ENCODE measurements at regions not wholly inside any gene's neighbourhood (a gene's known extent, or its start where the extent isn't known, plus 50 kb on each side); places are given as distances from the start of the nearest gene placed in this dataset.

- POLR2A ChIA-PET = no interaction called here
- ATAC-seq (no peak), FAIRE-seq (no peak), DNase-seq (ENCODE audit: extremely low read depth in 1 of 4, low spot score in 3 of 4) (no peak)
- TF ChIP-seq HMG20B (CRISPR knock-in tag; IDR thresholded peaks at IDR 0.05) (no peak), ZNF354B (CRISPR knock-in tag; IDR thresholded peaks at IDR 0.05) (no peak), TCF7 (IDR thresholded peaks at IDR 0.05; ENCODE audit: borderline replicate concordance) (no peak), DIDO1 (tag; IDR thresholded peaks at IDR 0.05; ENCODE audit: low read depth) (no peak), KLF6 (CRISPR knock-in tag; IDR thresholded peaks at IDR 0.05; ENCODE audit: borderline replicate concordance) (no peak), CUX1 (CRISPR knock-in tag; IDR thresholded peaks at IDR 0.05) (no peak), ZNF57 (CRISPR knock-in tag; IDR thresholded peaks at IDR 0.05) (no peak), MYNN (IDR thresholded peaks at IDR 0.05) (no peak), MYNN (CRISPR knock-in tag; IDR thresholded peaks at IDR 0.05) (no peak), ZNF431 (CRISPR knock-in tag; IDR thresholded peaks at IDR 0.05) (no peak), POLR2AphosphoS5 (IDR thresholded peaks at IDR 0.05; ENCODE audit: control insufficient read depth, insufficient read depth, low read depth, low read length) (no peak), FUS (optimal IDR thresholded peaks at IDR 0.05; ENCODE audit: low read depth, low read length) (no peak), KDM4B (IDR thresholded peaks at IDR 0.05; ENCODE audit: borderline replicate concordance in 2 of 2, low read depth in 1 of 2) (no peak)
- Histone ChIP-seq H3K36me3 (ENCODE audit: control insufficient read depth, insufficient read depth, low read length) (no peaks in the 10 kb centered on the region), H3K4me1 (replicated peaks in 1 of 2; ENCODE audit: control insufficient read depth in 2 of 2, insufficient read depth in 2 of 2, low read length in 2 of 2) (no peaks in the 10 kb centered on the region), H3K27ac (ENCODE audit: extremely low read depth, low read depth, low read length) (no peak overlapping the region), H3K9ac (ENCODE audit: insufficient read depth in 1 of 2, low read depth in 2 of 2, low read length in 2 of 2) (no peak overlapping the region), H3K4me2 (ENCODE audit: insufficient read depth, low read length) (no peak overlapping the region), H3K27me3 (ENCODE audit: control insufficient read depth in 2 of 2, insufficient read depth in 2 of 2, low read length in 2 of 2) (peaks cover 0 to 7% of the 10 kb centered on the region in 2 experiments; a peak in 3 of 5 replicates), H4K20me1 (replicated peaks; ENCODE audit: control insufficient read depth, insufficient read depth, low read length) (no peaks in the 10 kb centered on the region), H3K4me3 (no peak overlapping the region), H3K9me1 (ENCODE audit: control insufficient read depth, insufficient read depth, low read length) (no peaks in the 10 kb centered on the region), H2AFZ (ENCODE audit: low read depth, low read length) (no peak overlapping the region), H3K79me2 (ENCODE audit: control insufficient read depth, insufficient read depth, low read length) (no peaks in the 10 kb centered on the region), H3K9me3 (replicated peaks; ENCODE audit: control insufficient read depth, insufficient read depth, low read depth, low read length) (no peaks in the 10 kb centered on the region)
- 0% methylated on average over 1 of the region's 1 CpG for WGBS (ENCODE audit: insufficient coverage, low coverage, missing lambda C conversion rate)
- BruUV-seq (replicated peaks) = no TSS peak
- CTCF ChIA-PET (ENCODE audit: low intra/inter-chr PET ratio) = no interaction called here
- intact Hi-C loops (cut with micrococcal nuclease) = no loop called here
- in situ Hi-C loops (cut with MboI) = no loop called here
These were observed 295.6 kb downstream of the ZEB1 start for GRCh38 chr10:31614611-31615010.
